ENCODE measurements at regions not wholly inside any gene's neighbourhood (a gene's known extent, or its start where the extent isn't known, plus 50 kb on each side); places are given as distances from the start of the nearest gene placed in this dataset.

DNA sequence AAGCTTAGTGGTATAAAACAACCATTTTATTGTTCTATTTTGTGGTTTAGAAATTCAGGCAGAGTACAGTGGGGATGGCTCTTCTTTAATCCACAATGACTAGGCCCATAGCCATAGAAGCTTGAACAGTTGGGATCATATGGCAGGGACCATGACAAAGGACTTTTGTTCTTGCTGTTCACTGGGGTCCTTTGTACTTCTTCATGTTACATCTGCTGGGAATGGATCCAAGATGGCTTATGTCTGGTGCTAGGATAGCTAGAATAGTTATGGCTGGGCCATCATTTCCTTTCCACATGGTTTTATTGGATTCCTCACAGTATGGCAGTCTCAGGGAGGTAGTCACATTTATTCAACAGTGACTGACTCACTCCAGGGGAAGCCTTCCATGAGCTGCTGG is 427.9 kb upstream of the AGTR1 start:
- Mint-ChIP-seq H3K27ac (no peak overlapping the region), H3K9me3 (no peaks in the 10 kb centered on the region), H3K27me3 (ENCODE audit: low read depth) (no peaks in the 10 kb centered on the region), H3K36me3 (ENCODE audit: low read depth) (no peaks in the 10 kb centered on the region), H3K4me1 (ENCODE audit: low read depth) (no peaks in the 10 kb centered on the region), H3K4me3 (ENCODE audit: low read depth) (no peak overlapping the region)
- intact Hi-C loops (cut with micrococcal nuclease), result no loop called here
- no peak for DNase-seq (ENCODE audit: low spot score)

DNA sequence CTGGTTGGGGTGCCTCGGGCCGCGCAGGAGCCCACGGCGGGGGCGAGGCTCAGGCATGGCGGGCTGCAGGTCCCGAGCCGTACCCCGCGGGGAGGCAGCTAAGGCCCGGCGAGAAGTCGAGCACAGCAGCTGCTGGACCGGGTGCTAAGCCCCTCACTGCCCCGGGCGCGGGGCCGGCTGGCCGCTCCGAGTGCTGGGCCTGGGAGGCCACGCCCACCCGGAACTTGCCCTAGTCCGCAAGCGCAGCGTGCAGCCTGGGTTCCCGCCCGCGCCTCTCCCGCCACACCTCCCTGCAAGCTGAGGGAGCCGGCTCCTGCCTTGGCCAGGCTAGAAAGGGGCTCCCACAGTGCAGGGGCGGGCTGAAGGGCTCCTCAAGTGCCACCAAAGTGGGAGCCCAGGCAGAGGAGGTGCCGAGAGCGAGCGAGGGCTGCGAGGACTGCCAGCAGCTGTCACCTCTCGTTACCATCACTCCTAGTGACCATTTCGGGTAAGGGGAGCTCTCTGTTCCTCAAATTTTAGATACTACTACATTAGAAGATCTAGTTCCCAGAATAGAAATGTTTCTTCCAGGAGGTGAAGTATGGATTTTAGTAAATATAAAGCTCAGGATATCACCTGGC is 417.0 kb upstream of the AGTR1 start:
- Mint-ChIP-seq H3K27ac (no peak overlapping the region), H3K9me3 (no peaks in the 10 kb centered on the region), H3K27me3 (ENCODE audit: low read depth) (no peaks in the 10 kb centered on the region), H3K4me1 (ENCODE audit: low read depth) (no peaks in the 10 kb centered on the region), H3K4me3 (ENCODE audit: low read depth) (no peak overlapping the region), H3K36me3 (ENCODE audit: low read depth) (no peaks in the 10 kb centered on the region)
- intact Hi-C loops (cut with micrococcal nuclease), result no loop called here
- no peak for DNase-seq (ENCODE audit: low spot score)

DNA sequence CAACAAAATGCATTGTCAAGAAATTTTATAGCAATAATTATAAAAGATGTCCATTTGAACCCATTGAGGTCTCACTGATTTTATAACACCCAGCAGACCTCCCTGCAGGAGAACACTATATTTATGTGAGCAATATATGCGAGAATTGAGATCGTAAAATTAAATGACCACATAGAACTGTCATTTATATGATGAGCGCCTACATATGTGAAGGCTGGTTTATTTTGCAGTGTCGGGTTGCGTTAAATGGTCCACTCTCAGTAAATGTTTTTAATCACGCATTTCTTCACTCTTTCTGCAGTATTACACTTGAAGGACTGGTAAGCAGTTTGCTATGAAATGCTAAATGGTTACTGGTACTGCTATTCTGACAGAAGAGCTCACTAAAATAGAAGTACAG is 408.5 kb upstream of the AGTR1 start:
- no peak overlapping the region for H3K27ac Mint-ChIP-seq
- H3K36me3 Mint-ChIP-seq (ENCODE audit: low read depth), result no peaks in the 10 kb centered on the region
- peaks cover 5% of the 10 kb centered on the region for H3K9me3 Mint-ChIP-seq
- H3K27me3 Mint-ChIP-seq (ENCODE audit: low read depth), result no peaks in the 10 kb centered on the region
- intact Hi-C loops (cut with micrococcal nuclease), result no loop called here
- H3K4me3 Mint-ChIP-seq (ENCODE audit: low read depth), result no peak overlapping the region
- no peaks in the 10 kb centered on the region for H3K4me1 Mint-ChIP-seq (ENCODE audit: low read depth)
- no peak for DNase-seq (ENCODE audit: low spot score)

DNA sequence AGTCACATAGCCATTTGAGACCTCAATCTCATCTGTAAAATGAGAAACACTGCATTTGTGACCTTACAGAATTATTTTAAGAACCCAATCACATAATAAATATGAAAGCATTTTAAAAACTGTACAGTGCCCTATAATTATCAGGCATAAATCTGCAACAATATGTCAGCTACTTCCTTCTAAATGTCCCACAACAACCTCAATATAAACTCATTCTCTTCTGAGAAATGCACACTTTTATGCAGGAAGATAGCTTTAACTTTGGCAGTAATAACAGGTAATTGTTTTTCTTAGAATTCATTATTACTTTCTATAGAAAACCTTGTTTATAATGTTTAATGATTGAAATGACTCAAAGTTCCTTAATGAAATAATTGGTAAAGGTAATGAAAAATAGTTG is 400.7 kb upstream of the AGTR1 start:
- H3K9me3 Mint-ChIP-seq, result no peaks in the 10 kb centered on the region
- H3K4me3 Mint-ChIP-seq (ENCODE audit: low read depth), result no peak overlapping the region
- no peak for DNase-seq (ENCODE audit: low spot score)
- H3K27ac Mint-ChIP-seq, result no peak overlapping the region
- intact Hi-C loops (cut with micrococcal nuclease), result no loop called here
- peaks cover 5% of the 10 kb centered on the region for H3K4me1 Mint-ChIP-seq (ENCODE audit: low read depth)
- no peaks in the 10 kb centered on the region for H3K36me3 Mint-ChIP-seq (ENCODE audit: low read depth)
- no peaks in the 10 kb centered on the region for H3K27me3 Mint-ChIP-seq (ENCODE audit: low read depth)

GRCh38 chr3:148307443-148307843 is 390.3 kb upstream of the AGTR1 start:
- H3K36me3 Mint-ChIP-seq (ENCODE audit: low read depth), result no peaks in the 10 kb centered on the region
- no peak for DNase-seq (ENCODE audit: low spot score)
- H3K4me3 Mint-ChIP-seq (ENCODE audit: low read depth), result no peak overlapping the region

DNA sequence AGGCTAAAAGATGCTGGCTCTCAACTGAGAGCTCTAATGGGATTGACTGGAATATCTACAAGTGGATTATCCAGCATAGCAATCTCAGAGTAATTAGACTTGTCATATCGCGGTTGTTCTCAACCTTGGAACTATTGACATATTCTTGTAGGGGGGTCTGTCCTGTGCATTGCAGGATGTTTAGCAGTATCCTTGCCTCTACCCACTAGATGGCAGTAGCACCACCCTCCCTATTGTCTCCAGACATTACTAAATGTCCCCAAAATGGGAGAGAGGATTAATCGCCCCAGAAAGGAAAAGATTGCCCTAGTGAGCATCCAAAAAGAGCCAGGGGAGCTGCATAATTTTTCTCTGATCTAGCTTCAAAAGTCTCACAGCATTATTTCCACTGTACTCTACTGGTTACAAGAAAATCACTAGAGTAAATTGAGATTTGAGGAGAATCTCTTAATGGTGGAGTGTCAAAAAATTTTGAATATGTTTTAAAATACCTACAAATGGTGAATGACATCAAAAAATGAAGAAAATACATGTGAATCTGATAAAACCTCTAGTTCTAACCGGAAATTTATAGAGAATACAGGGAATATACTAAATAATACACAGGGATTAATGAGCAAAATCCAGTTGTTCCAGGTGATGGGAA is 388.2 kb upstream of the AGTR1 start:
- Mint-ChIP-seq H3K27me3 (ENCODE audit: low read depth) (no peaks in the 10 kb centered on the region), H3K4me1 (ENCODE audit: low read depth) (no peaks in the 10 kb centered on the region), H3K4me3 (ENCODE audit: low read depth) (no peak overlapping the region), H3K27ac (no peak overlapping the region), H3K9me3 (no peaks in the 10 kb centered on the region), H3K36me3 (ENCODE audit: low read depth) (no peaks in the 10 kb centered on the region)
- intact Hi-C loops (cut with micrococcal nuclease), result no loop called here
- DNase-seq (ENCODE audit: low spot score), result no peak

More at GRCh38 chr3:148307443-148307843, 390.3 kb upstream of the AGTR1 start:
- intact Hi-C loops (cut with micrococcal nuclease), result no loop called here
- Mint-ChIP-seq H3K27ac (no peak overlapping the region), H3K4me1 (ENCODE audit: low read depth) (no peaks in the 10 kb centered on the region), H3K27me3 (ENCODE audit: low read depth) (no peaks in the 10 kb centered on the region), H3K9me3 (no peaks in the 10 kb centered on the region)

- Mint-ChIP-seq H3K9me3 (peaks cover 5% of the 10 kb centered on the region), H3K4me3 (ENCODE audit: low read depth) (no peak overlapping the region), H3K27ac (no peak overlapping the region), H3K4me1 (ENCODE audit: low read depth) (peaks cover 4% of the 10 kb centered on the region), H3K36me3 (ENCODE audit: low read depth) (no peaks in the 10 kb centered on the region), H3K27me3 (ENCODE audit: low read depth) (no peaks in the 10 kb centered on the region)
- intact Hi-C loops (cut with micrococcal nuclease), result no loop called here
- DNase-seq (ENCODE audit: low spot score), result no peak
Measured at GRCh38 chr3:148315756-148316155, 381.9 kb upstream of the AGTR1 start.

DNA sequence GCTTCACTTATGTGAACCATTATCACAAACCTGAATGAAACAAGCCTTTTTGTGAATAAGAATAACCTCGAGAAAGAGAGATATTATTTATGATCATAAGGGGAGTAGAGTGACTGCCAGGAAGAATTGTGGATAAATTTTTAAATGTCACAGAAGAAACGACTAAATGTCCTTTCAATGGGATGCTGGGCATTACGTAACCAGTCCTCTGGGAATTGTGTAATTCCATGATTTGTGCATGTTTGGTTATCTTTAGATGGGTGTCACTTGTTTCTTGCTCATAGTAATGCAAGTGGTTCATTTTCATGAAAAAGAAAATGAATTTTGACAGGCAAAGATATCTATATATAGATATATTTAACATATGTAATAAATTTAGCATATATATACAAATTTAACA is 379.5 kb upstream of the AGTR1 start:
- H3K27me3 Mint-ChIP-seq (ENCODE audit: low read depth), result no peaks in the 10 kb centered on the region
- H3K36me3 Mint-ChIP-seq (ENCODE audit: low read depth), result no peaks in the 10 kb centered on the region
- H3K4me3 Mint-ChIP-seq (ENCODE audit: low read depth), result no peak overlapping the region
- DNase-seq (ENCODE audit: low spot score), result no peak
- no peak overlapping the region for H3K27ac Mint-ChIP-seq
- peaks cover 4% of the 10 kb centered on the region for H3K4me1 Mint-ChIP-seq (ENCODE audit: low read depth)
- intact Hi-C loops (cut with micrococcal nuclease), result no loop called here
- peaks cover 5% of the 10 kb centered on the region for H3K9me3 Mint-ChIP-seq

DNA sequence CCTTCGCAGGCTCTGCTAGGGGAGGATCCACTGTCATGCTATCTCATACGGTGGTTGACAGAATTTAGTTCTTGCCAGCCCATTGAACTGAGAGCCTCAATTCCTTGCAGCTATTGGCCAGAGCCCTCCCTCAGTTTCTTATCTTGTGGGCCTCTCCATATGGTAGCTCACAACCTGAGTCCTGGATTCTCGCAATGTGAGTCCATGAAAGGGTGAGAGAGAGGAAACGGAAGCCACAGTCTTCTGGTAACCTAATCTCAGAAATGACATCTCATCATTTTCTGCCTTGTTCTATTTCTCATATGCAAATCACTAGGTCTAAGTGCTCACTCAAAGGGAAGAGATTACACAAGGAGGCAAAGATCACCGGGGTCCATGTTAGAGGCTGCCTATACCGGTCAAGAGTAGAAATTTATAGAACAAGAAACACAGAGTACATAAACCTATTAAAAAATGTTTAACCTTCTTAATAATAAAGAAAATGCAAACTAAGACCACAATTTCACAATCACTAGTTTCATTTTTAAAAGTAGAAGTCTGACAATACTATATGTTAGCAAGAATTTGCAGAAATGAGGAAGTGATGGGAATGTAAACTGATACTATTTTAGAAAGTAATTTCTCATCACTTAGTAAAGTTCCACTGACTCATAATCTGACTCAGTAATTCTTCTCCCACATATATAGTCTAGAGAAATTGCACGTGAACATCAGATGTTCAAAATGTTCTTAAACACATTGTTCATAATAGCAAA is 378.4 kb upstream of the AGTR1 start:
- DNase-seq (ENCODE audit: low spot score), result no peak
- peaks cover 5% of the 10 kb centered on the region for H3K9me3 Mint-ChIP-seq

GRCh38 chr3:148319960-148320359 is 377.7 kb upstream of the AGTR1 start:
- H3K9me3 Mint-ChIP-seq, result peaks cover 5% of the 10 kb centered on the region
- intact Hi-C loops (cut with micrococcal nuclease), result no loop called here
- no peak for DNase-seq (ENCODE audit: low spot score)
- no peak overlapping the region for H3K4me3 Mint-ChIP-seq (ENCODE audit: low read depth)
- peaks cover 4% of the 10 kb centered on the region for H3K4me1 Mint-ChIP-seq (ENCODE audit: low read depth)
- H3K36me3 Mint-ChIP-seq (ENCODE audit: low read depth), result no peaks in the 10 kb centered on the region
- H3K27ac Mint-ChIP-seq, result no peak overlapping the region
- H3K27me3 Mint-ChIP-seq (ENCODE audit: low read depth), result no peaks in the 10 kb centered on the region

More for the DNA sequence above, 378.4 kb upstream of the AGTR1 start:
- Mint-ChIP-seq H3K4me3 (ENCODE audit: low read depth) (no peak overlapping the region), H3K27ac (no peak overlapping the region), H3K27me3 (ENCODE audit: low read depth) (no peaks in the 10 kb centered on the region), H3K36me3 (ENCODE audit: low read depth) (no peaks in the 10 kb centered on the region), H3K4me1 (ENCODE audit: low read depth) (peaks cover 4% of the 10 kb centered on the region)
- intact Hi-C loops (cut with micrococcal nuclease), result no loop called here

GRCh38 chr3:148329481-148330235 is 368.0 kb upstream of the AGTR1 start:
- H3K27me3 Mint-ChIP-seq (ENCODE audit: low read depth), result no peaks in the 10 kb centered on the region
- H3K4me3 Mint-ChIP-seq (ENCODE audit: low read depth), result no peak overlapping the region
- DNase-seq (ENCODE audit: low spot score), result no peak
- no peak overlapping the region for H3K27ac Mint-ChIP-seq
- intact Hi-C loops (cut with micrococcal nuclease), result no loop called here
- no peaks in the 10 kb centered on the region for H3K9me3 Mint-ChIP-seq
- no peaks in the 10 kb centered on the region for H3K36me3 Mint-ChIP-seq (ENCODE audit: low read depth)
- no peaks in the 10 kb centered on the region for H3K4me1 Mint-ChIP-seq (ENCODE audit: low read depth)

DNA sequence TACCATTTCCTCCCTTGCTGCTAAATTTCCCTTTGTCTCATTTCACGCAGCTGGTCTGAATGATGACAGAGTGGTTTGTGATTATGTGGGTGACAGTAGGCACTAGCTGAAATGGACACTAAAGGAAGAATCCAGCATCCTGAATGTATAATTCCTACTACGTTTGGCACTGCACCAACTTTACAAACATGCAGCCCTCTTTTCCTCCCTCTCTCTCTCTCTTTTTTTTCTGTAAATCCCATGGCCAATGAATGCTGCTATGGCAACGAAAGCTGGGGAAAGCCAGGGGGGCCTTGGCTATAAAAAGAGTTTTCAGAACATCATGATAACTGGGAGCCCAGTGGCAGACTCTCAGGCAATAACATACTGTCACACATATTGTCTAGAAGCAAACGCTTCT is 367.2 kb upstream of the AGTR1 start:
- H3K4me3 Mint-ChIP-seq (ENCODE audit: low read depth), result no peak overlapping the region
- no peak for DNase-seq (ENCODE audit: low spot score)
- H3K27me3 Mint-ChIP-seq (ENCODE audit: low read depth), result no peaks in the 10 kb centered on the region
- no peaks in the 10 kb centered on the region for H3K9me3 Mint-ChIP-seq
- intact Hi-C loops (cut with micrococcal nuclease), result no loop called here
- no peaks in the 10 kb centered on the region for H3K4me1 Mint-ChIP-seq (ENCODE audit: low read depth)
- H3K27ac Mint-ChIP-seq, result no peak overlapping the region
- H3K36me3 Mint-ChIP-seq (ENCODE audit: low read depth), result no peaks in the 10 kb centered on the region

Measured in activated T-helper 2 cell treated with anti-CD3 and anti-CD28 coated beads, Interferon-gamma antibody, Interleukin-2, Interleukin-4, amounts not matched to agents 10 μg/mL and 5 μg/mL and 100 μg/mL, durations not matched to agents 14 hours and 24 hours and 36 hours (primary cell).